Astrocyte of the spinal cord (primary cell): ENCODE measurements at regions not wholly inside any gene's neighbourhood (a gene's known extent, or its start where the extent isn't known, plus 50 kb on each side); places are given as distances from the start of the nearest gene placed in this dataset.

Experiments
- DNase-seq: peaks from one replicate; pipeline ENCODE4 v3.0.0; 2011; ENCODE audit warnings: low read depth, low spot score
- H3K4me3 ChIP-seq: 2 replicates; pipeline ENCODE4 v1.5.1; 2011; ENCODE audit warnings: low read depth, mild to moderate bottlenecking, low read length, moderate library complexity
- in situ Hi-C: cut with HindIII; loops from 2 replicates; pipeline ENCODE4 v1.10.0; 2017; ENCODE audit warnings: low sequenced_read_pairs
- TF ChIP-seq, protein P1 (sequence below): IDR thresholded peaks from 2 replicates; pipeline ENCODE4 v1.5.1; 2012; ENCODE audit warnings: low read depth, mild to moderate bottlenecking, low read length, inconsistent platforms

DNA sequence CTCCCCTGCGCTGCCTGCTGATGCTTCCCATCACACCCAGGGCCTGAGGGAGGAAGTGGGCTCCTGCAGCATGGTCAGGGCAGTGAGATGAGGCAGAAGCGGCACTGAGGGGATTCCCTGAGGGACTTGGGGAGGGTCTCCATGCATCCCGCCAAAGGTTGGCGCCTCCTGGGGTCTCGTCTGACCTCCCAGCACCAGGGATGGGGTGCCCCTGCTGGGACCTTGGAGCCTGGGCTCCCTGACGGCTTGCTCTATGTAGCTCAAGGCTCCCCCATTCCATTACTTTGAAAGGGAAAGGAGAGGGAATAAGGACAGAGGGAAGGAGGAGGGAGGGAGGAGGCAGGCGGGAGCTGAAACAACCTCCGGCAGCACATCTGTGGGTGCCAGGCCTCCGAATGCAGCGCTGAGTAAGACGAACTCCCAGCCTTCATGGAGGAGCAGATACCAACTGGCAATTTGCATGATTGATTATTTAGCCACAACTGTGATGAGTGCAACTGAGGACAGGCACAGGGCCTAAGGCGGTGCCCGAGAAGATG is 259.3 kb downstream of the ERMARD start:
- TF ChIP-seq, protein P1, sequence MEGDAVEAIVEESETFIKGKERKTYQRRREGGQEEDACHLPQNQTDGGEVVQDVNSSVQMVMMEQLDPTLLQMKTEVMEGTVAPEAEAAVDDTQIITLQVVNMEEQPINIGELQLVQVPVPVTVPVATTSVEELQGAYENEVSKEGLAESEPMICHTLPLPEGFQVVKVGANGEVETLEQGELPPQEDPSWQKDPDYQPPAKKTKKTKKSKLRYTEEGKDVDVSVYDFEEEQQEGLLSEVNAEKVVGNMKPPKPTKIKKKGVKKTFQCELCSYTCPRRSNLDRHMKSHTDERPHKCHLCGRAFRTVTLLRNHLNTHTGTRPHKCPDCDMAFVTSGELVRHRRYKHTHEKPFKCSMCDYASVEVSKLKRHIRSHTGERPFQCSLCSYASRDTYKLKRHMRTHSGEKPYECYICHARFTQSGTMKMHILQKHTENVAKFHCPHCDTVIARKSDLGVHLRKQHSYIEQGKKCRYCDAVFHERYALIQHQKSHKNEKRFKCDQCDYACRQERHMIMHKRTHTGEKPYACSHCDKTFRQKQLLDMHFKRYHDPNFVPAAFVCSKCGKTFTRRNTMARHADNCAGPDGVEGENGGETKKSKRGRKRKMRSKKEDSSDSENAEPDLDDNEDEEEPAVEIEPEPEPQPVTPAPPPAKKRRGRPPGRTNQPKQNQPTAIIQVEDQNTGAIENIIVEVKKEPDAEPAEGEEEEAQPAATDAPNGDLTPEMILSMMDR = no peak
- no peak for DNase-seq
- in situ Hi-C loops = no loop called here
- H3K4me3 ChIP-seq = no peak overlapping the region

DNA sequence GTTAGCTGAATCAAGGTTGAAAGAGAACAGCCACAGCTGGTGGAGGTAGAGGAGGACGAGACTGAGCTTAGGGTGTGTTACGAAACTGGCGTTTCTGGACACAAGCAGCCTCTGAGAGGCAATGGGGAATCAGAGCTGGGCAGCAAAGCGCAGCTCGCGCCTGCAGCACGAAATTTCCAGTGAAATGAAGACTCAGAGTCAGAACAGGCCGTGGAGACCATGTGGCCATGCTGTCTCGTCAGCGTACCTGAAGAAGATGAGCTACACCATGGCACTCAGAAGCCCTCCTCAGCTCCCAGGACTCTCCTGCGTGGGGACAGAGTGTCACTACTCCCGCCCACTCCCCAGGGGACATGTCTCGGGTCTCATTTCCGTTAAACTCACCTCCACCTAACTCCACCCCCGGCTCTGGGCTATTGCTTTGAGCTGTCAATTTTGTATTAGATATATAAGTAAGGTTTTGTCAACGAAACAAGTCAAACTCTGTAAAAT is 256.9 kb downstream of the ERMARD start:
- no peak overlapping the region for H3K4me3 ChIP-seq
- TF ChIP-seq, protein P1 = no peak
- no peak for DNase-seq
- in situ Hi-C loops = no loop called here

DNA sequence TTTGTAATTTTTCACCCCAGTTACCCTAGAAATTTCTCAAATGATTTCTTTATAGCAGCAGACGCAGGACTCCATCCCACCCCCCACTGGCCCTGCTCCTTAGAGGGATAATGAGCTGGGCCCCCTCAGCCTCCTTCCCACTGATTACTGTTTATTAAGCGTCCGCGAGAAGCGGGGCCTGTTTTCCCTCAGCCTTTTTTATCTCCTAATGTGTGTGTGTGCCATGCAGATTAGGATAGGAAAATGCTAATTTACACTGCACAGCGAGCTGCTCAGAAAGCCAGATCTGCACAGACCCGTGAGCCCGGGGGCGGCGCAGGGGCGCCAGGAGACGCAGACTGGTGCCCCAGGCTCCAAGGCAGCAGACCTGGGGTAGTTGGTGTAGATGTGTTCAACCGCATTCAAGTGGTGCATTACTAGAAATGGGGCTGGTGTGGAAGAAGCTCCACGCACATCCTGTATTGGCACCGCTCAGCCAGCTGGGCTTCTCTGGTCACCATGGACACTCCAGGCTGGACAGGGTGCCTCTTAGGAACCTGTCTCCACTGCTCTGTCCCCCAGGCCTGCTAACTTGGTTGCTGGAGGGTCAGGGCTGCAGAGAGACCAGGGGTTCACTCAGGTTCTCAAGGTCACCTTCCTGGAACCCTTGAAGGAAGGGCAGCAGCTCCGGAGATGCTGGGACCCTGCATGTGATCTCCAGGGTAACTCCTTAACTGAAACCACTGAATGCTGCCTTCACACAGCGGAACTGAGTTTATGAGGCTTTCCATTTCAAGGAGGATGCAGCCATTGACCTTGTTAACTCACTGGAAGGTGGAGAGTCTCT is 256.3 kb downstream of the ERMARD start:
- TF ChIP-seq, protein P1 = no peak
- no peak overlapping the region for H3K4me3 ChIP-seq
- DNase-seq = no peak
- in situ Hi-C loops = no loop called here

DNA sequence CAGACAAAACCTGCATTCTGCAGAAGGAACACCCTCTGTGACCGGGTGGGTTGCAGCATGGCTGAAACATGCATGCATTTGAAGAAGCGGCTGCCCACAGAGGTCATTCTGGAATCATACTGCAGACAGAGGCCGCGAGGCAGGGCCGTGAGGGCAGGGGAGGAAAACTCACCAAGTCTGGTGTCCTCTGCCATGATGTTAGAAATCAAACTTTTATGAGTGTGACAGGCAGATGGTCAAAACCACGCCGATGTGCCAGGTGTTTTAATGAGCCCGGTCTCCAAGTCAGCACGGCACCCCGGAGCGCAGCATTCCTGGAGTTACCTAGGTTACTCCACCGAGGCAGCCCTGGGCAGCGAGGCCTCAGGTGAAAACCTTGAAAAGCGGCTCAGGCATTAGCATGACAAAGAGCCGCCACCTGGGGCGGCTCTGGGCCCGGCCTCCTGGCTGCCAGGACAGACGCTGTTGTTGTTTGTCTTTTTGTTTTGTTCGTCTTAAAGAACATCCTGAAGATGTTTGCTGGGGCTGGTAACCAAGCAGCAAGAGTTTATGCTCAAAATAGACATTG is 255.6 kb downstream of the ERMARD start:
- no peak for DNase-seq
- in situ Hi-C loops = no loop called here
- TF ChIP-seq, protein P1 = no peak
- H3K4me3 ChIP-seq = no peak overlapping the region

DNA sequence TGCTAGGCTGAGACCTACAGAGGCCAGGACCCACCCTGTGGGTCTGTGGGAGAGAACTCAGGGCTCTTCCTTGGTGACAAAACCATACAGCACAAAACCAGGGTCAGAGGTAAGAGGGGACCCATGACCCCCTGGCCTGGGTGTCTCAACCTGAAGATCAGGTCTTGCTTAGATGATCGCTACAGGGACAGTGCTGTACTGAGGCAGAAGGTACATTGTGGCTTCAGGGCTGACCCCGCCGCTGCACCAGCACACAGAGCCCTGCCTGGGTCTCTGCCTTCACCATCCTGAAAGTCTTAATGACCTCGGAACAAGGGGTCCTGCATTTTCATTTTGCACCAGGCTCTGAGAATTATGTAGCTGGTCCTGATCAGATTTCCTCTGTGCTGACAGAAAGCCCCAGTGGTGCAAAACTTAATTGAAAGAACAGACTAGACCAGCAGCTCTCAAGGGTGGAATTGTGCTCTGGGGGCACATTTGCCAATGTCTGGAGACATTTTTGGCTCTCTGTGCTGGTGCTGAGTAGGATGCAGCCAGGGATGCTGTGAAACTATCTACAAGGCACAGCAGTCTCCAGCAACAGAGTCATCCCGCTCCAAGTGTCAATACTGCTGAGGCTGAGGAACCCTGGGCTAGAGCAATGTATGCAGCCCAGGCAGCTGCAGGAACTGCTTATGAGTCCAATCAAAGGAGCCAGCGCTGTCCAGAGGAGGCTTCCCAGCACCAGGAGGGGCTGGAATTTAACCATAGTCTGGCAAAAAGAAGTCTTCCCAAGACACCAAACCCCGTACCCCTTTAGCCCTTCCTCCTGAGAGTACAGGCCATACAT is 254.9 kb downstream of the ERMARD start:
- H3K4me3 ChIP-seq = no peak overlapping the region
- in situ Hi-C loops = no loop called here
- TF ChIP-seq, protein P1 = no peak
- DNase-seq = no peak

DNA sequence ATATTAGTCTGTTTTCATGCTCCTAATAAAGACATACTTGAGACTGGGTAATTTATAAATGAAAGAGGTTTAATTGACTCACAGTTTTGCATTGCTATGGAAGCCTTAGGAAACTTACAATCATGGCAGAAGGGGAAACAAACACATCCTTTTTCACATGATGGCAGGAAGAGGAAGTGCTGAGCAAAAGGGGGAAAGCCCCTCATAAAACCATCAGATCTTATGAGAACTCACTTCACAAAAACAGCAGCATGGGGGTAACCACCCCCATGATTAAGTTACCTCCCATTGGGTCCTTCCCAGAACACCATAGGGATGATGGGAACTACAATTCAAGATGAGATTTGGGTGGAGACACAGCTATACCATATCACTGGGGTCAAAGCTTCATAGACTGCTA is 254.2 kb downstream of the ERMARD start:
- DNase-seq = no peak

More for the DNA sequence above, 254.2 kb downstream of the ERMARD start:
- TF ChIP-seq, protein P1 = no peak
- in situ Hi-C loops = no loop called here
- H3K4me3 ChIP-seq = no peak overlapping the region
